ENCODE measurements at regions not wholly inside any gene's neighbourhood (a gene's known extent, or its start where the extent isn't known, plus 50 kb on each side); places are given as distances from the start of the nearest gene placed in this dataset.

- TF ChIP-seq ZNF331 (CRISPR knock-in tag; IDR thresholded peaks at IDR 0.05; ENCODE audit: low read depth) (no peak), ZNF114 (CRISPR knock-in tag; IDR thresholded peaks at IDR 0.05) (no peak), STAT1 (IDR thresholded peaks at IDR 0.05; ENCODE audit: unreplicated experiment) (no peak), CTCF (conservative IDR thresholded peaks at IDR 0.05; ENCODE audit: low read depth in 2 of 2) (no peak), EZH2phosphoT487 (IDR thresholded peaks at IDR 0.05; ENCODE audit: unreplicated experiment) (no peak), JUNB (IDR thresholded peaks at IDR 0.05; ENCODE audit: unreplicated experiment) (no peak), EZH2 (IDR thresholded peaks at IDR 0.05; ENCODE audit: low read depth, unreplicated experiment) (no peak), ZNF462 (CRISPR knock-in tag; IDR thresholded peaks at IDR 0.05) (no peak), NANOG (IDR thresholded peaks at IDR 0.05; ENCODE audit: borderline replicate concordance) (no peak)
- TF ChIP-seq, protein P1, sequence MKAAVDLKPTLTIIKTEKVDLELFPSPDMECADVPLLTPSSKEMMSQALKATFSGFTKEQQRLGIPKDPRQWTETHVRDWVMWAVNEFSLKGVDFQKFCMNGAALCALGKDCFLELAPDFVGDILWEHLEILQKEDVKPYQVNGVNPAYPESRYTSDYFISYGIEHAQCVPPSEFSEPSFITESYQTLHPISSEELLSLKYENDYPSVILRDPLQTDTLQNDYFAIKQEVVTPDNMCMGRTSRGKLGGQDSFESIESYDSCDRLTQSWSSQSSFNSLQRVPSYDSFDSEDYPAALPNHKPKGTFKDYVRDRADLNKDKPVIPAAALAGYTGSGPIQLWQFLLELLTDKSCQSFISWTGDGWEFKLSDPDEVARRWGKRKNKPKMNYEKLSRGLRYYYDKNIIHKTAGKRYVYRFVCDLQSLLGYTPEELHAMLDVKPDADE (IDR thresholded peaks at IDR 0.05), result no peak
- peak; percentile 62 for ATAC-seq
- no peak overlapping the region for H3K27ac Mint-ChIP-seq
These were observed 369.1 kb downstream of the MCTP2 start for GRCh38 chr15:94600505-94600904.

More at GRCh38 chr15:94600505-94600904, 369.1 kb downstream of the MCTP2 start:
- Histone ChIP-seq H3K27ac (ENCODE audit: low read depth) (no peak overlapping the region), H3K36me3 (ENCODE audit: insufficient read depth) (no peaks in the 10 kb centered on the region), H3K4me2 (no peak overlapping the region), H3K79me2 (replicated peaks; ENCODE audit: insufficient read depth) (no peaks in the 10 kb centered on the region), H3K9me2 (ENCODE audit: insufficient read depth) (no peaks in the 10 kb centered on the region; the same call in 1 of the 2 replicates), H4K20me1 (replicated peaks; ENCODE audit: insufficient read depth) (no peaks in the 10 kb centered on the region), H3K27me3 (ENCODE audit: insufficient read depth) (no peaks in the 10 kb centered on the region), H2AFZ (peak overlapping the region; percentile 38), H3K4me1 (ENCODE audit: insufficient read depth) (no peaks in the 10 kb centered on the region; the same call in 1 of the 2 replicates), H3K4me3 (no peak overlapping the region), H3F3A (replicated peaks; ENCODE audit: low read depth) (no peaks in the 10 kb centered on the region)
- Mint-ChIP-seq H3K36me3 (ENCODE audit: low read depth) (no peaks in the 10 kb centered on the region), H3K4me3 (no peak overlapping the region), H3K27me3 (ENCODE audit: insufficient read depth, low read depth, poor library complexity) (peaks cover 2% of the 10 kb centered on the region), H3K4me1 (peaks cover 2% of the 10 kb centered on the region; the same call in 1 of the 3 replicates), H3K9me3 (no peaks in the 10 kb centered on the region)
- DNase-seq (ENCODE audit: low spot score), result no peak
